ENCODE measurements at regions not wholly inside any gene's neighbourhood (a gene's known extent, or its start where the extent isn't known, plus 50 kb on each side); places are given as distances from the start of the nearest gene placed in this dataset.

GRCh38 chr6:54017877-54018276 is 93.4 kb upstream of the MLIP start:
- TF ChIP-seq FOXM1 (IDR thresholded peaks at IDR 0.05; ENCODE audit: borderline replicate concordance) (no peak), FOXK2 (IDR thresholded peaks at IDR 0.05) (no peak), BHLHE40 (IDR thresholded peaks at IDR 0.05; ENCODE audit: borderline replicate concordance) (no peak), FOXA1 (IDR thresholded peaks at IDR 0.05) (no peak), HDGF (IDR thresholded peaks at IDR 0.05; ENCODE audit: borderline replicate concordance) (no peak), TARDBP (IDR thresholded peaks at IDR 0.05) (no peak), SUZ12 (IDR thresholded peaks at IDR 0.05) (no peak), ZNF384 (IDR thresholded peaks at IDR 0.05) (no peak)
